BE2C (cell line): ENCODE measurements at regions not wholly inside any gene's neighbourhood (a gene's known extent, or its start where the extent isn't known, plus 50 kb on each side); places are given as distances from the start of the nearest gene placed in this dataset.

Source experiments
- DNase-seq: peaks from one replicate; pipeline ENCODE4 v3.0.0-alpha.2; 2020
- H3K27me3 ChIP-seq: fragments of 250-450 bp; sonication (Bioruptor Pico); 2 replicates; pipeline ENCODE4 v1.5.1; 2020; ENCODE audit warnings: mild to moderate bottlenecking
- H3K36me3 ChIP-seq: fragments of 250-450 bp; sonication (Bioruptor Pico); 2 replicates; pipeline ENCODE4 v1.5.1; 2020; ENCODE audit warnings: mild to moderate bottlenecking
- H3K4me1 ChIP-seq: fragments of 250-450 bp; sonication (Bioruptor Pico); 2 replicates; pipeline ENCODE4 v1.5.1; 2020
- H3K4me3 ChIP-seq: 2 replicates; pipeline ENCODE4 v1.5.1; 2011; ENCODE audit warnings: low read depth, low read length
- H3K9me3 ChIP-seq: fragments of 250-450 bp; sonication (Bioruptor Pico); 2 replicates; pipeline ENCODE4 v1.5.1; 2020
- TF ChIP-seq, protein P1 (sequence below): IDR thresholded peaks from 2 replicates; pipeline ENCODE4 v1.5.1; 2012; ENCODE audit warnings: mild to moderate bottlenecking, low read depth, low read length

DNA sequence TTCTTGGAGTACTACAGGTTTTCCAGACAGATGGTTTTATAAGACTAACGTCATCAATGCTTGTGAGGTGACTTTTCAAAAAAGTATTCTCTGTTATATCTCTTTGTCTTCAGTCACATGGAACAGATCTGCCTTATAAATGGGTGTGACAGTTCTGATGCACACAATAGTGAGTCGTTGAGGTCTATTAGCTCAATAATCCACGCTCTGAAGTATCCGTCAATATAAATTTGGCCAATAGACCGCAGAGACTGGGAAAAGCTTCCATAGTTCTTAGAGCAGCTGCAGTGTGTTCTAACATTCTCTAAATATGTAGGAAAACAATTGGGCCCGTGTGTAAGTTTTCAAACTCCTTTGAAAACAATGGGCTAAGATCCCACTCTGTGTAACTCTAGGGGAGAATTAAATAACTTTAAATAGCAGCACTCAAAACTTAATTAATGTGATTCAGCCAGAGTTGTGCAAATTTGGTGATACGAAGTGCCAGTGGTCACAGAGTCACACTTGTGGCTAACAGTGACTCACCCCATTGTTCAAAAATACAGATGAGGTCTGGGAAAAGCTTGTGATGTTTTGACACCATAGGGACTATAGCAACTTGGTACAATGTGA lies 316.0 kb downstream of the LMO4 start:
- H3K4me3 ChIP-seq: no peak overlapping the region
- H3K27me3 ChIP-seq: no peaks in the 10 kb centered on the region
- no peak for DNase-seq
- TF ChIP-seq, protein P1, sequence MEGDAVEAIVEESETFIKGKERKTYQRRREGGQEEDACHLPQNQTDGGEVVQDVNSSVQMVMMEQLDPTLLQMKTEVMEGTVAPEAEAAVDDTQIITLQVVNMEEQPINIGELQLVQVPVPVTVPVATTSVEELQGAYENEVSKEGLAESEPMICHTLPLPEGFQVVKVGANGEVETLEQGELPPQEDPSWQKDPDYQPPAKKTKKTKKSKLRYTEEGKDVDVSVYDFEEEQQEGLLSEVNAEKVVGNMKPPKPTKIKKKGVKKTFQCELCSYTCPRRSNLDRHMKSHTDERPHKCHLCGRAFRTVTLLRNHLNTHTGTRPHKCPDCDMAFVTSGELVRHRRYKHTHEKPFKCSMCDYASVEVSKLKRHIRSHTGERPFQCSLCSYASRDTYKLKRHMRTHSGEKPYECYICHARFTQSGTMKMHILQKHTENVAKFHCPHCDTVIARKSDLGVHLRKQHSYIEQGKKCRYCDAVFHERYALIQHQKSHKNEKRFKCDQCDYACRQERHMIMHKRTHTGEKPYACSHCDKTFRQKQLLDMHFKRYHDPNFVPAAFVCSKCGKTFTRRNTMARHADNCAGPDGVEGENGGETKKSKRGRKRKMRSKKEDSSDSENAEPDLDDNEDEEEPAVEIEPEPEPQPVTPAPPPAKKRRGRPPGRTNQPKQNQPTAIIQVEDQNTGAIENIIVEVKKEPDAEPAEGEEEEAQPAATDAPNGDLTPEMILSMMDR: no peak
- H3K36me3 ChIP-seq: no peaks in the 10 kb centered on the region
- H3K4me1 ChIP-seq: no peaks in the 10 kb centered on the region
- H3K9me3 ChIP-seq: no peaks in the 10 kb centered on the region

DNA sequence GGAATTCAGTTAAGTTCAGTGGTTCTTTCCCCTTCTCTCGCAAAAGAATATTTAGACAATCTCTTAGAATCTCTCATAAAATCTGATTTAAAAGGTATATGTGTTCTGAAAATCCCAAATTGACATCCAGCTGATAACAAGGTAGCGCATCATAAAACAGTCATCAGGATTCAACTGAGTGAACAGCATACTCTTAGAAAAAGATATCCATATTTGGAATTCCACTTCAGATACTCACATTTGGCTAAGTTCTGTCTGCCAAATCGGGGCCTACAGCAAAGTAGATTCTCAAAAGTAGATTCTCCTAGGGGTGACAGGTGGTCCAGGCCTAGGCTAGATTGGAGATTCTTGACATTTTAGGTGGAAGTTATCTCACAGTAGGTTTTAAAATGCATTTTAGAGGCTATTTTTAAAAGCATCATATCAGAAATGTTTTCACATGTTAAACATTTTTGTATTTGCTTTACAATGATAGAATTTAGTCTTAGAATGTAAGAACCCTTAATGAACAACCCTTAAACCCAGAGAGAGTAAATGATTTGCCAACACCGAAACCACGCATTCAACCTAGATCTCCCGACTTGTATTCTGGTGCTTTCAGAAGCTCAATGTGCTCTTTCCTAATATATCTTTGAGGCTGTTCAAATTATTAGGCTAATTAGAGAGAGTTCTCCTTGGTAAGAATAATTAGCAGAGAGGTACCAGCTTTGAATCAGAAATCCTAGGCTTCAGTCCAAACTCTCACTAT lies 318.9 kb downstream of the LMO4 start:
- DNase-seq: no peak
- Histone ChIP-seq H3K4me1 (no peaks in the 10 kb centered on the region), H3K4me3 (no peak overlapping the region), H3K9me3 (no peaks in the 10 kb centered on the region), H3K36me3 (no peaks in the 10 kb centered on the region), H3K27me3 (no peaks in the 10 kb centered on the region)
- TF ChIP-seq, protein P1: no peak

DNA sequence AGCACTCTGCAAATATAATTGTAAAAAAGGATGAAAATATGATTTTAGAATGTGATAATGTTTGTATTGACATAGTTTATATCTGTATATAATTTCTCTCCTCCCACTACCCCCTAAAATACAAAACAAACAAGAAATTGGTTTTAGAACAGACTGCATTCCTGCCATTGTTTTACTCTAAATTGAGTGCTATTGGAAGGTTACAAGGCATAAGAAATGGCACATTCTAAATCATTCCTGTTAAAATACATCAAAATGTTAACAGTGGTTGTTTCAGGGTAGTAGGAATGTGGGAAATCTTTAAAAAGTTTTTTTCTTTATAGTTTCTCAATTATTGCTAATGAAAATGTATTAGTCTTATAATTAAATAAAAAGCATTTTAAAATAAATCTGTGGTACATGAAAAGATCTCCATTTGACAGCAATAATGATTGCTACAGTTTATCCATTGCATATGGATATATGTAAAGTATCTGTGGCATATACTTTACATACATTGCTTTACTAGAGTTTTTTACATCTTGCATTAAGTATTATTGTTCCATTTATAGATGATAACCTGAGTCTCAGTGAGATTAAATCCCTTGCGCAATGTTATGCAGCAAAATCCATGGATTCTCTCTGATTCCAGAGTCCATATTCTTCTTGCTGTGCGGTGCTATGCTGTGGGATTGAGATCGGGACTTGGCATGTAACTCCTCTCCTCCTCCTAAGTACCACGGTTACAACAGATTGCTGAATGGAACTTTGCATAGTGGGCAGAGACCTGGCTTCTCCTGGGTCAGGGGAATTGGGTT lies 319.8 kb downstream of the LMO4 start:
- TF ChIP-seq, protein P1: no peak
- H3K36me3 ChIP-seq: no peaks in the 10 kb centered on the region
- no peaks in the 10 kb centered on the region for H3K4me1 ChIP-seq
- H3K4me3 ChIP-seq: no peak overlapping the region
- no peaks in the 10 kb centered on the region for H3K9me3 ChIP-seq
- H3K27me3 ChIP-seq: no peaks in the 10 kb centered on the region
- no peak for DNase-seq

DNA sequence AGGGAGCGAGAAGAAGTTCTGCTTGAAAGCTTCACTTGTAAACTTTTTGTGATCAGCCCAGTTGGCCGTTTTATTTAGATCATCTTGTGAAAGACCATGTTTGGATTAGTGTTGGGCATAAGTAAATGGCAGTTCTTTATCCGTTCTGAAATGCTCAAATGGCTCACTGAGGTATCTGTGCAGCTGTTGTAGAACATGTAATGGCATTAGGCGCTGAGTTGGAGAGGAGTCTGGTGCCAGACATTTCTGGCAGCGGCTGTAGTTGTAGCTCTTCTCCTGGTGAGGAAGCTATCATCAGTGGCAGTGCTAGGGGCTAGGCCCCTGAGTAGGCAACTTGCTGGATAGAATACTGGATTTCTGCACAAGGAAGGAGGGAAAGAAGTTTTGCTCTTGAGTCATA lies 321.6 kb downstream of the LMO4 start:
- H3K9me3 ChIP-seq: no peaks in the 10 kb centered on the region
- H3K4me1 ChIP-seq: no peaks in the 10 kb centered on the region
- TF ChIP-seq, protein P1: no peak
- no peak for DNase-seq
- no peaks in the 10 kb centered on the region for H3K36me3 ChIP-seq
- no peak overlapping the region for H3K4me3 ChIP-seq
- H3K27me3 ChIP-seq: no peaks in the 10 kb centered on the region

DNA sequence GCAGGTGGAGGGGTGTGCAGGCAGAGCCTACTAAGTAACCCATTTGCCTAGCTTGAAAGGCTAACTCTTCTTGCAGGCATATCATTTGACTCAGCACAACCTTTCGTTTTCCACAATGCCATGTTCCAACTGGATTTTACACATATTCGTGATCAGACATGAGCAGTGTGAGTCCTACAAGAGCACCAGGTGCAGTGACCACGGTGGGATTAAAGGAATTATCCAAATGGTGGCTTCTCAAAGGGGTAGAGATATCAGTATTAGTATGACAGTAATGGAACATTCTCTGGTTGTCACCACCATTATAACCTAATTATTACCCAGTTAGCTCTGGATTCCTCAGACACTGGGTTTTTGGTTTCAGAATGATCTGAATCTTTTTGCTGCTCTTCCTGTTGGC lies 323.5 kb downstream of the LMO4 start:
- TF ChIP-seq, protein P1: no peak
- Histone ChIP-seq H3K27me3 (no peaks in the 10 kb centered on the region), H3K9me3 (no peaks in the 10 kb centered on the region), H3K36me3 (no peaks in the 10 kb centered on the region), H3K4me1 (no peaks in the 10 kb centered on the region), H3K4me3 (no peak overlapping the region)
- DNase-seq: no peak
